Putamen (tissue), 1 donor: ENCODE measurements at regions not wholly inside any gene's neighbourhood (a gene's known extent, or its start where the extent isn't known, plus 50 kb on each side); places are given as distances from the start of the nearest gene placed in this dataset.

Experiments used
- DNase-seq: peaks from one replicate; pipeline ENCODE4 v3.0.0-alpha.2; 2016; ENCODE audit warnings: low spot score

DNA sequence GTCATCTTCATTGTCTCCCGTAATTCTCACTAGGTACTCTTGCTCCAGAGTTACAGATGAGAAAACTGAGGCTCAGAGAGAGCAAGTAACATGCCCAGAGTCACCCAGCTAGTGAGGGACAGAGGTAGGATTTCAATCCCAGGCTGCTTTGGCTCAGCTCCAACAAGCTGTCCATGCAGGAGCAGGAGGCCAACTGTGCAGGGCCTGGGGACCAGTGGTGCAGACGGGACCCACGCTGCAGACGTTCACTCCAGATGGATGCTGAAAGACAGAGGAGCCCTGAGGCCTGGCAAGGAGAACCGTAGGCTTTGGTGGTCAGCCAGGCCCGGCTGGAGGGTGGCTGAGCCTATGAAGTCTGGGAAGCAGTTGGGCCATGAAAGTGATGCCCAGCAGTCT lies 102.6 kb downstream of the MCFD2 start:
- no peak for DNase-seq
